ENCODE measurements at regions not wholly inside any gene's neighbourhood (a gene's known extent, or its start where the extent isn't known, plus 50 kb on each side); places are given as distances from the start of the nearest gene placed in this dataset.

DNA sequence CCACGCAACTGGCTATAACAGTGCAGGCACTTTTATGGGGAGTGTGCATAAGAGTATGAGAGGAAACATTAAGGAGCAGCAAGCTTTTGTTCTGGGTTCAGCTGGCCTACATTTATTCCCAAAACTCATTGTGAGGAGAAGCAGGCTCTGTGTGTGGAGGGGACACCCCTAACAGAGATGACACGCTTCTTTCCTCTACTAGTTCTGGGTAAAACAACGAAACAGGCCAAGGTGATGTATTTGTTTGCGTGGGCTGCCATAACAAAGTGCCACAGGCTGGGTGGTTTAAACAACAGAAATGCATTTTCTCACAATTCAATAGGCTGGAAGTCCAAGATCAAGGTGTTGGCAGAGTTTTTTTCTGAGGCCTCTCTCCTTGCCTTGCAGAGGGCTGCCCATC is 488.6 kb downstream of the MID1IP1 start:
- TF ChIP-seq EZH2 (IDR thresholded peaks at IDR 0.05; ENCODE audit: low read length): no peak
- TF ChIP-seq, protein P1, sequence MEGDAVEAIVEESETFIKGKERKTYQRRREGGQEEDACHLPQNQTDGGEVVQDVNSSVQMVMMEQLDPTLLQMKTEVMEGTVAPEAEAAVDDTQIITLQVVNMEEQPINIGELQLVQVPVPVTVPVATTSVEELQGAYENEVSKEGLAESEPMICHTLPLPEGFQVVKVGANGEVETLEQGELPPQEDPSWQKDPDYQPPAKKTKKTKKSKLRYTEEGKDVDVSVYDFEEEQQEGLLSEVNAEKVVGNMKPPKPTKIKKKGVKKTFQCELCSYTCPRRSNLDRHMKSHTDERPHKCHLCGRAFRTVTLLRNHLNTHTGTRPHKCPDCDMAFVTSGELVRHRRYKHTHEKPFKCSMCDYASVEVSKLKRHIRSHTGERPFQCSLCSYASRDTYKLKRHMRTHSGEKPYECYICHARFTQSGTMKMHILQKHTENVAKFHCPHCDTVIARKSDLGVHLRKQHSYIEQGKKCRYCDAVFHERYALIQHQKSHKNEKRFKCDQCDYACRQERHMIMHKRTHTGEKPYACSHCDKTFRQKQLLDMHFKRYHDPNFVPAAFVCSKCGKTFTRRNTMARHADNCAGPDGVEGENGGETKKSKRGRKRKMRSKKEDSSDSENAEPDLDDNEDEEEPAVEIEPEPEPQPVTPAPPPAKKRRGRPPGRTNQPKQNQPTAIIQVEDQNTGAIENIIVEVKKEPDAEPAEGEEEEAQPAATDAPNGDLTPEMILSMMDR (optimal IDR thresholded peaks at IDR 0.05 in 1 of 3, IDR thresholded peaks at IDR 0.05 in 1 of 3, conservative IDR thresholded peaks at IDR 0.05 in 1 of 3; ENCODE audit: extremely low read depth in 1 of 3, insufficient read depth in 2 of 3, low read length in 3 of 3): no peak
- H3K27ac ChIP-seq (ENCODE audit: control insufficient read depth, insufficient read depth, low read length): no peak overlapping the region
- H3K9me3 ChIP-seq (ENCODE audit: control insufficient read depth, low read depth, low read length): no peaks in the 10 kb centered on the region
- DNase-seq (ENCODE audit: low read depth, low spot score) (no peak), FAIRE-seq (no peak)
- no peaks in the 10 kb centered on the region for H4K20me1 ChIP-seq (ENCODE audit: control insufficient read depth, extremely low read depth, insufficient read depth, low read length)
- H3K27me3 ChIP-seq (ENCODE audit: control insufficient read depth, extremely low read depth, insufficient read depth, low read length): no peaks in the 10 kb centered on the region
- no peak overlapping the region for H3K4me3 ChIP-seq (ENCODE audit: control insufficient read depth in 2 of 3, extremely low read depth in 1 of 3, insufficient read depth in 2 of 3, low read depth in 1 of 3, low read length in 3 of 3)
- no peak overlapping the region for H3K4me2 ChIP-seq (ENCODE audit: control insufficient read depth, extremely low read depth, insufficient read depth, low read depth, low read length)
- no peak overlapping the region for H3K9ac ChIP-seq (ENCODE audit: control insufficient read depth, extremely low read depth, insufficient read depth, low read length)
- no peaks in the 10 kb centered on the region for H3K36me3 ChIP-seq (ENCODE audit: control insufficient read depth in 2 of 2, extremely low read depth in 1 of 2, insufficient read depth in 2 of 2, low read length in 2 of 2)
- H3K4me1 ChIP-seq (ENCODE audit: control insufficient read depth, extremely low read depth, insufficient read depth, low read length): no peaks in the 10 kb centered on the region
- no peaks in the 10 kb centered on the region for H3K79me2 ChIP-seq (ENCODE audit: control insufficient read depth, insufficient read depth, low read length)
- H3K9me1 ChIP-seq (ENCODE audit: control insufficient read depth, extremely low read depth, insufficient read depth, low read length): no peaks in the 10 kb centered on the region
- dilution Hi-C loops (cut with MboI; ENCODE audit: extremely low pct_ligation_motif_present, low sequenced_read_pairs): no loop called here
- no peak overlapping the region for H2AFZ ChIP-seq (ENCODE audit: control insufficient read depth, low read length)

DNA sequence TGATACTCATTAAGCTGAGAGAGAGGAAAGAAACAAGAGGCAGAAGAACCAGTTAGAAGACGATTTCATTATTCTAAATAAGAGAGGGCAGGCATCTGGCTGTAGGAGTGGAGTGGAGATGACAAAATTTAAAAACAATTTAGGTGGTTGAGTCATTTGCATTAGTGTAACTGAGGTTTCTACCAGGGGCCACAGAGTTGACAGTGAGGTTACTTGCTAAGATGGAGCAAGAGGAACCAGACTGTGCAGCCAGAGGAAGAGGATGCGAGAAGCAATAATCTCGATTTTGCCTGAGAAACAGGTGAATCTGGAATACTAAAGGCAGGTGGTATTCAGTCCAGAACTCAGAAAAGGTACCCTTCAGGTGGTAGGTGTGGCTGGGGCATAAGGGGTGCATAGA is 491.9 kb downstream of the MID1IP1 start:
- no peak overlapping the region for H3K4me2 ChIP-seq (ENCODE audit: control insufficient read depth, extremely low read depth, insufficient read depth, low read depth, low read length)
- H3K79me2 ChIP-seq (ENCODE audit: control insufficient read depth, insufficient read depth, low read length): no peaks in the 10 kb centered on the region
- H3K36me3 ChIP-seq (ENCODE audit: control insufficient read depth in 2 of 2, extremely low read depth in 1 of 2, insufficient read depth in 2 of 2, low read length in 2 of 2): no peaks in the 10 kb centered on the region
- H3K4me1 ChIP-seq (ENCODE audit: control insufficient read depth, extremely low read depth, insufficient read depth, low read length): no peaks in the 10 kb centered on the region
- no peaks in the 10 kb centered on the region for H3K27me3 ChIP-seq (ENCODE audit: control insufficient read depth, extremely low read depth, insufficient read depth, low read length)
- H3K4me3 ChIP-seq (ENCODE audit: control insufficient read depth in 2 of 3, extremely low read depth in 1 of 3, insufficient read depth in 2 of 3, low read depth in 1 of 3, low read length in 3 of 3): no peak overlapping the region
- no peak for DNase-seq (ENCODE audit: low read depth, low spot score)
- no peaks in the 10 kb centered on the region for H3K9me1 ChIP-seq (ENCODE audit: control insufficient read depth, extremely low read depth, insufficient read depth, low read length)
- no peak overlapping the region for H2AFZ ChIP-seq (ENCODE audit: control insufficient read depth, low read length)
- H4K20me1 ChIP-seq (ENCODE audit: control insufficient read depth, extremely low read depth, insufficient read depth, low read length): no peaks in the 10 kb centered on the region
- H3K9me3 ChIP-seq (ENCODE audit: control insufficient read depth, low read depth, low read length): no peaks in the 10 kb centered on the region
- dilution Hi-C loops (cut with MboI; ENCODE audit: extremely low pct_ligation_motif_present, low sequenced_read_pairs): no loop called here
- H3K9ac ChIP-seq (ENCODE audit: control insufficient read depth, extremely low read depth, insufficient read depth, low read length): no peak overlapping the region
- H3K27ac ChIP-seq (ENCODE audit: control insufficient read depth, insufficient read depth, low read length): no peak overlapping the region
- no peak for TF ChIP-seq EZH2 (IDR thresholded peaks at IDR 0.05; ENCODE audit: low read length)
- TF ChIP-seq, protein P1 (optimal IDR thresholded peaks at IDR 0.05 in 1 of 3, IDR thresholded peaks at IDR 0.05 in 1 of 3, conservative IDR thresholded peaks at IDR 0.05 in 1 of 3; ENCODE audit: extremely low read depth in 1 of 3, insufficient read depth in 2 of 3, low read length in 3 of 3): no peak
- FAIRE-seq: no peak

Measured in keratinocyte (primary cell).